Endothelial cell of umbilical vein (primary cell): ENCODE measurements at regions not wholly inside any gene's neighbourhood (a gene's known extent, or its start where the extent isn't known, plus 50 kb on each side); places are given as distances from the start of the nearest gene placed in this dataset.

Source experiments
- BruUV-seq: library from RNA; stranded (reverse); fragments of 400-500 nt; replicated peaks from 2 replicates; lab custom pipeline; 2021; lab: Mats Ljungman, UMichigan
- CTCF ChIA-PET: fragments of 300-600, 350-600 bp; sonication (Branson Sonifier 250); formaldehyde crosslinking; loops from one replicate; lab custom pipeline; 2021; ENCODE audit warnings: antibody characterized with exemption, inconsistent platforms; lab: Charles Lee
- POLR2A ChIA-PET: fragments of 300-600, 350-600 bp; sonication (Branson Sonifier 250); formaldehyde crosslinking; loops from one replicate; lab custom pipeline; 2021; ENCODE audit warnings: antibody characterized with exemption, inconsistent platforms; lab: Charles Lee
- DNase-seq: peaks from one replicate; pipeline ENCODE4 v3.0.0-alpha.2; 2011; ENCODE audit warnings: low read depth, low spot score
- FAIRE-seq: peaks from 2 replicates; lab custom pipeline; 2011; peaks lifted over from hg19 to GRCh38; lab: Jason Lieb, UNC
- H2AFZ ChIP-seq: 2 replicates; pipeline ENCODE4 v1.6.0; 2012; ENCODE audit warnings: low read depth, low read length, control low read depth, inconsistent platforms
- H3K27ac ChIP-seq: 2 replicates; pipeline ENCODE4 v1.5.1; 2011; ENCODE audit warnings: low read depth, mild to moderate bottlenecking, control low read depth, low read length, moderate library complexity; ENCODE audit not compliant: insufficient read depth
- H3K27me3 ChIP-seq, 2 experiments: 2 replicates each; pipeline versions ENCODE4 v1.6.0 to v1.6.1; 2011; ENCODE audit warnings: low read length in 2 of 2, mixed read lengths in 1 of 2; ENCODE audit not compliant: control insufficient read depth in 2 of 2, insufficient read depth in 2 of 2
- H3K36me3 ChIP-seq, 2 experiments: 2 replicates in 1 of 2; 3 replicates in 1 of 2; pipeline ENCODE4 v1.5.1; 2011; ENCODE audit warnings: low read length in 2 of 2, mild to moderate bottlenecking in 1 of 2, moderate library complexity in 1 of 2; ENCODE audit not compliant: control insufficient read depth in 2 of 2, insufficient read depth in 2 of 2; ENCODE audit errors: extremely low read depth in 1 of 2
- H3K4me1 ChIP-seq: 3 replicates; pipeline ENCODE4 v1.5.1; 2011; ENCODE audit warnings: mild to moderate bottlenecking, low read length; ENCODE audit not compliant: control insufficient read depth, insufficient read depth; ENCODE audit errors: extremely low read depth
- H3K4me2 ChIP-seq: 2 replicates; pipeline ENCODE4 v1.6.1; 2011; ENCODE audit warnings: low read length, control low read depth, mixed read lengths; ENCODE audit not compliant: insufficient read depth
- H3K4me3 ChIP-seq, 3 experiments: fragments of 200-600 bp in 1 of 3; sonication (generic), shearing (Covaris generic) in 1 of 3; replicated peaks in 1 of 3; 2 replicates each; pipeline ENCODE4 v1.5.1; 2011 to 2016; ENCODE audit warnings: control low read depth in 3 of 3, low read length in 3 of 3, mild to moderate bottlenecking in 2 of 3, inconsistent platforms in 1 of 3, low read depth in 1 of 3, moderate library complexity in 1 of 3; ENCODE audit not compliant: insufficient read depth in 1 of 3
- H3K79me2 ChIP-seq: 2 replicates; pipeline ENCODE4 v1.6.0; 2012; ENCODE audit warnings: low read length, inconsistent platforms; ENCODE audit not compliant: control insufficient read depth, insufficient read depth
- H3K9ac ChIP-seq: replicated peaks from 2 replicates; pipeline ENCODE3; 2011; ENCODE audit warnings: low read length, control low read depth; ENCODE audit not compliant: insufficient read depth; ENCODE audit errors: extremely low read depth
- H3K9me1 ChIP-seq: replicated peaks from 3 replicates; pipeline ENCODE4 v1.6.0; 2011; ENCODE audit warnings: mild to moderate bottlenecking, low read length; ENCODE audit not compliant: control insufficient read depth, insufficient read depth; ENCODE audit errors: extremely low read depth
- H3K9me3 ChIP-seq: replicated peaks from 2 replicates; pipeline ENCODE4 v1.5.1; 2012; ENCODE audit warnings: low read length, inconsistent platforms; ENCODE audit not compliant: control insufficient read depth, insufficient read depth
- H4K20me1 ChIP-seq: replicated peaks from 2 replicates; pipeline ENCODE3; 2011; ENCODE audit warnings: mild to moderate bottlenecking, low read length; ENCODE audit not compliant: control insufficient read depth, insufficient read depth; ENCODE audit errors: extremely low read depth
- CTCF ChIP-seq, 2 donors: IDR thresholded peaks; 1 replicate in 1 of 2; 2 replicates in 1 of 2; pipeline ENCODE4 v1.5.1; 2011; ENCODE audit warnings: low read length in 2 of 2, mild to moderate bottlenecking in 2 of 2, moderate library complexity in 2 of 2, control low read depth in 1 of 2, inconsistent platforms in 1 of 2, low read depth in 1 of 2; ENCODE audit not compliant: insufficient read depth in 1 of 2; ENCODE audit errors: extremely low read depth in 1 of 2
- EZH2 ChIP-seq: IDR thresholded peaks from 2 replicates; pipeline ENCODE4 v1.6.1; 2012; ENCODE audit warnings: borderline replicate concordance, low read depth, mild to moderate bottlenecking, moderate library complexity, low read length, inconsistent platforms; ENCODE audit not compliant: severe bottlenecking
- FOS ChIP-seq: IDR thresholded peaks from 2 replicates; pipeline ENCODE4 v1.6.1; 2011; ENCODE audit warnings: mild to moderate bottlenecking, low read length, moderate library complexity, borderline replicate concordance; ENCODE audit not compliant: insufficient read depth
- GATA2 ChIP-seq: IDR thresholded peaks from 2 replicates; pipeline ENCODE4 v1.7.0; 2011; ENCODE audit warnings: low read depth, mild to moderate bottlenecking, moderate library complexity, mixed read lengths, low read length; ENCODE audit not compliant: insufficient read length, insufficient read depth
- JUN ChIP-seq: IDR thresholded peaks from 2 replicates; pipeline ENCODE4 v1.6.1; 2011; ENCODE audit warnings: borderline replicate concordance, low read depth; ENCODE audit not compliant: insufficient read length, insufficient read depth
- MAX ChIP-seq: IDR thresholded peaks from 2 replicates; pipeline ENCODE4 v1.6.1; 2011; ENCODE audit not compliant: insufficient read depth, insufficient read length
- MYC ChIP-seq: IDR thresholded peaks from one replicate; pipeline ENCODE4 v1.6.1; 2011; ENCODE audit warnings: mild to moderate bottlenecking, low read depth, low read length
- POLR2A ChIP-seq: IDR thresholded peaks from 2 replicates; pipeline ENCODE4 v1.6.1; 2012; ENCODE audit warnings: low read depth, mild to moderate bottlenecking, control low read depth, low read length
- POLR2AphosphoS5 ChIP-seq: IDR thresholded peaks from 2 replicates; pipeline ENCODE4 v1.6.1; 2012; ENCODE audit warnings: low read depth, mild to moderate bottlenecking, control low read depth, low read length, moderate library complexity; ENCODE audit not compliant: insufficient read depth
- dilution Hi-C: fragments of 300-500 bp; cut with MboI; formaldehyde crosslinking; loops from one replicate; pipeline ENCODE4 v1.15.0; 2019; ENCODE audit warnings: low sequenced_read_pairs; ENCODE audit not compliant: extremely low pct_ligation_motif_present
- intact Hi-C: fragments of 100-400 bp; cut with micrococcal nuclease; formaldehyde crosslinking; loops from one replicate; pipeline ENCODE4 v1.10.0; 2022

GRCh38 chr10:43760514-43760913 lies 111.8 kb upstream of the ZNF32 start:
- no peak for TF ChIP-seq GATA2
- no peak for TF ChIP-seq JUN
- no peak for TF ChIP-seq POLR2A
- TF ChIP-seq CTCF (IDR thresholded peaks at IDR 0.05; ENCODE audit: extremely low read depth in 1 of 2, insufficient read depth in 1 of 2, low read depth in 1 of 2, low read length in 2 of 2), result no peak
- TF ChIP-seq EZH2, result no peak
- no peak for TF ChIP-seq MAX
- no peak for TF ChIP-seq FOS
- no peak for TF ChIP-seq POLR2AphosphoS5
- TF ChIP-seq MYC, result no peak
- H3K4me1 ChIP-seq, result no peaks in the 10 kb centered on the region
- intact Hi-C loops (no loop called here), dilution Hi-C loops (no loop called here)
- DNase-seq (no peak), FAIRE-seq (no peak)
- POLR2A ChIA-PET, result no interaction called here
- BruUV-seq, result no TSS peak
- no peak overlapping the region for H2AFZ ChIP-seq
- H3K27me3 ChIP-seq, result no peaks in the 10 kb centered on the region
- no peak overlapping the region for H3K4me3 ChIP-seq
- no peaks in the 10 kb centered on the region for H3K36me3 ChIP-seq
- H3K27ac ChIP-seq, result no peak overlapping the region
- H3K79me2 ChIP-seq, result no peaks in the 10 kb centered on the region
- CTCF ChIA-PET, result no interaction called here
- no peak overlapping the region for H3K4me2 ChIP-seq
- H3K9me3 ChIP-seq, result no peaks in the 10 kb centered on the region
- H4K20me1 ChIP-seq, result no peaks in the 10 kb centered on the region
- no peak overlapping the region for H3K9ac ChIP-seq
- no peaks in the 10 kb centered on the region for H3K9me1 ChIP-seq
